K562 (cell line): ENCODE measurements at regions not wholly inside any gene's neighbourhood (a gene's known extent, or its start where the extent isn't known, plus 50 kb on each side); places are given as distances from the start of the nearest gene placed in this dataset.
A peak's percentile ranks its signal among the peaks of the same experiment; 100 is the strongest.

Source experiments
- ARNT ChIP-seq, 2 experiments: fragments of 450-650 bp; IDR thresholded peaks; 2 replicates each; pipeline ENCODE4 v1.6.1; 2016; ENCODE audit warnings: mild to moderate bottlenecking in 1 of 2
- CC2D1A ChIP-seq: fragments of 450-650 bp; IDR thresholded peaks from 2 replicates; pipeline ENCODE4 v1.6.1; 2017; ENCODE audit warnings: mild to moderate bottlenecking
- CREB1 ChIP-seq, 2 experiments: sonication (generic) in 1 of 2; formaldehyde crosslinking in 1 of 2; IDR thresholded peaks; 2 replicates each; pipeline versions ENCODE4 v1.6.1 to v1.8.0; 2012 to 2022; ENCODE audit warnings: inconsistent platforms in 1 of 2, mild to moderate bottlenecking in 1 of 2, missing genetic modification reagents in 1 of 2, moderate library complexity in 1 of 2
- CTBP1 ChIP-seq: fragments of 450-650 bp; IDR thresholded peaks from 2 replicates; pipeline ENCODE4 v1.6.1; 2016; ENCODE audit warnings: borderline replicate concordance
- DPF2 ChIP-seq: fragments of 450-650 bp; IDR thresholded peaks from 2 replicates; pipeline ENCODE4 v1.6.1; 2016
- ESRRA ChIP-seq: fragments of 450-650 bp; IDR thresholded peaks from 2 replicates; pipeline ENCODE4 v1.6.1; 2014; ENCODE audit warnings: low read depth, mild to moderate bottlenecking, moderate library complexity, borderline replicate concordance
- GABPA ChIP-seq: fragments of 200-800 bp; sonication (Bioruptor generic); conservative IDR thresholded peaks from 2 replicates; pipeline ENCODE4 v1.6.1; 2016; ENCODE audit warnings: low read depth, missing genetic modification characterization, missing compliant biosample characterization
- GATAD2B ChIP-seq: fragments of 450-650 bp; IDR thresholded peaks from 2 replicates; pipeline ENCODE4 v1.6.1; 2017; ENCODE audit warnings: mild to moderate bottlenecking, borderline replicate concordance
- KDM1A ChIP-seq, 2 experiments: fragments of 450-650 bp; IDR thresholded peaks; 2 replicates each; pipeline ENCODE4 v1.6.1; 2016; ENCODE audit warnings: mild to moderate bottlenecking in 2 of 2
- KLF16 ChIP-seq: IDR thresholded peaks from 2 replicates; pipeline ENCODE4 v1.6.1; 2016; ENCODE audit warnings: antibody characterized with exemption
- KLF6 ChIP-seq: fragments of 250-450 bp; sonication (Bioruptor Pico); IDR thresholded peaks from 2 replicates; pipeline ENCODE4 v1.4.0; 2020; ENCODE audit warnings: mild to moderate bottlenecking, moderate library complexity, borderline replicate concordance
- LEF1 ChIP-seq: fragments of 450-650 bp; IDR thresholded peaks from 2 replicates; pipeline ENCODE4 v1.6.1; 2016; ENCODE audit warnings: mild to moderate bottlenecking
- MEIS2 ChIP-seq: fragments of 450-650 bp; IDR thresholded peaks from 2 replicates; pipeline ENCODE4 v1.6.1; 2014; ENCODE audit warnings: mild to moderate bottlenecking; ENCODE audit not compliant: partially characterized antibody
- NBN ChIP-seq: fragments of 450-650 bp; IDR thresholded peaks from 2 replicates; pipeline ENCODE4 v1.6.1; 2016; ENCODE audit warnings: low read depth, mild to moderate bottlenecking
- NCOA1 ChIP-seq: fragments of 450-650 bp; IDR thresholded peaks from 2 replicates; pipeline ENCODE4 v1.6.1; 2016; ENCODE audit warnings: low read depth
- NCOA2 ChIP-seq, 2 experiments: fragments of 450-650 bp; IDR thresholded peaks; 2 replicates each; pipeline ENCODE4 v1.6.1; 2018; ENCODE audit warnings: mild to moderate bottlenecking in 2 of 2, moderate library complexity in 1 of 2; ENCODE audit not compliant: partially characterized antibody in 2 of 2
- PCBP1 ChIP-seq: fragments of 200-400 bp; formaldehyde crosslinking; IDR thresholded peaks from 2 replicates; pipeline ENCODE4 v1.6.1; 2018; ENCODE audit warnings: mild to moderate bottlenecking, low read depth, low read length; ENCODE audit not compliant: poor library complexity, severe bottlenecking
- POLR2AphosphoS5 ChIP-seq: IDR thresholded peaks from 2 replicates; pipeline ENCODE4 v1.6.1; 2011; ENCODE audit warnings: mild to moderate bottlenecking, low read depth, low read length, moderate library complexity; ENCODE audit not compliant: control insufficient read depth, insufficient read depth
- RAD21 ChIP-seq, 2 experiments: fragments of 250-450 bp in 1 of 2; fragments of 450-650 bp in 1 of 2; sonication (Bioruptor Pico) in 1 of 2; formaldehyde crosslinking in 1 of 2; IDR thresholded peaks in 1 of 2; conservative IDR thresholded peaks in 1 of 2; 2 replicates each; pipeline versions ENCODE4 v1.4.0 to v1.8.0; 2020 to 2022; ENCODE audit warnings: mild to moderate bottlenecking in 2 of 2, moderate library complexity in 1 of 2
- STAT5A ChIP-seq: IDR thresholded peaks from 2 replicates; pipeline ENCODE4 v1.6.1; 2012; ENCODE audit warnings: low read length, inconsistent platforms, borderline replicate concordance
- TBL1XR1 ChIP-seq, 2 experiments: IDR thresholded peaks; 2 replicates each; pipeline ENCODE4 v1.6.1; 2012; ENCODE audit warnings: improper control_type of control experiment in 2 of 2, low read length in 2 of 2, mild to moderate bottlenecking in 1 of 2
- THRAP3 ChIP-seq: fragments of 450-650 bp; IDR thresholded peaks from 2 replicates; pipeline ENCODE4 v1.6.1; 2016; ENCODE audit warnings: mild to moderate bottlenecking, inconsistent platforms, borderline replicate concordance
- ZFP36 ChIP-seq: fragments of 150-350 bp; IDR thresholded peaks from 2 replicates; pipeline ENCODE4 v1.6.1; 2018; ENCODE audit warnings: low read length, low read depth; ENCODE audit not compliant: partially characterized antibody
- ZSCAN32 ChIP-seq: fragments of 450-650 bp; formaldehyde crosslinking; IDR thresholded peaks from 2 replicates; pipeline ENCODE4 v1.4.0; 2020; ENCODE audit warnings: mild to moderate bottlenecking, moderate library complexity
- TF ChIP-seq, protein P1 (sequence below): fragments of 250-450 bp; sonication (Bioruptor Pico); IDR thresholded peaks from 2 replicates; pipeline ENCODE4 v1.5.0; 2021
- TF ChIP-seq, protein P2 (sequence below): fragments of 450-650 bp; IDR thresholded peaks from 2 replicates; pipeline ENCODE4 v1.6.1; 2016; ENCODE audit warnings: low read depth, mild to moderate bottlenecking, moderate library complexity
- TF ChIP-seq, protein P3 (sequence below), 2 experiments: fragments of 450-650 bp; conservative IDR thresholded peaks; 2 replicates each; pipeline ENCODE4 v1.6.1; 2017; ENCODE audit warnings: mild to moderate bottlenecking in 2 of 2, moderate library complexity in 2 of 2

DNA sequence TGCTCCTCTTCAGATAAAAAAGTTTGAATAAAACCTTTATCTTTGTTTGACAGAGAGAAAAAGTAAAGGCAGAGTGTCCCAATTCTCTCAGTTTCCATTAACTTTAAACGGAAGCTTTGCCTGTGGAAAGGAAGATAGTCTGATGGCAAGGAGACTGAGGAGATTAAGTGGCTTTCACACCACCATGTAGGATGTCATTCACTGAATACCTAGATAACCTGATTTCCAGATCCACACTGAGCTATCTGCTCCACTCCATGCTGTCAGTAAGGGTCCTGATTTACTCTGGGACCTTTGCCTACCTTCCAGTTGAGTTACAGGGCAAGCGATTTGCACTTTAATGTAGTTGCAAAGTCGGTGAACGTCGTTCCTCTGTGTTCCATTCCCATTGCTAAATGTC lies 233.4 kb upstream of the TBL1XR1 start (continued):
- TF ChIP-seq ARNT (IDR thresholded peaks at IDR 0.05) (peak; percentile 65 to 72; a peak in 2 of 4 replicates), PCBP1 (no peak), GABPA (tag) (no peak), KDM1A (IDR thresholded peaks at IDR 0.05) (peak; percentile 98 to 99), CTBP1 (no peak; the same call in 1 of the 2 replicates), POLR2AphosphoS5 (peak; percentile 85), CC2D1A (peak; percentile 88; the same call in 1 of the 2 replicates), KLF6 (no peak), ESRRA (no peak), LEF1 (no peak), NCOA1 (peak; percentile 29; the same call in 1 of the 2 replicates), DPF2 (peak; percentile 79), NCOA2 (IDR thresholded peaks at IDR 0.05; ENCODE audit: partially characterized antibody in 2 of 2) (peak in 1 of 2 experiments; percentile 44), MEIS2 (peak; percentile 59), ZSCAN32 (CRISPR knock-in tag) (no peak), KLF16 (peak; percentile 90), GATAD2B (0 out of 2 replicates have a peak, but pooled peaks have one; percentile 23), CREB1 (IDR thresholded peaks at IDR 0.05) (peak; percentile 50; the same call in 1 of the 2 replicates), CREB1 (CRISPR knock-in tag; IDR thresholded peaks at IDR 0.05) (no peak), TBL1XR1 (IDR thresholded peaks at IDR 0.05; ENCODE audit: low read length in 2 of 2) (peak in 1 of 2 experiments; percentile 45; a peak in 2 of 4 replicates), NBN (no peak), THRAP3 (no peak), ZFP36 (no peak), STAT5A (peak; percentile 84), RAD21 (CRISPR knock-in tag; conservative IDR thresholded peaks at IDR 0.05 in 1 of 2, IDR thresholded peaks at IDR 0.05 in 1 of 2) (no peak)
- TF ChIP-seq, protein P1, sequence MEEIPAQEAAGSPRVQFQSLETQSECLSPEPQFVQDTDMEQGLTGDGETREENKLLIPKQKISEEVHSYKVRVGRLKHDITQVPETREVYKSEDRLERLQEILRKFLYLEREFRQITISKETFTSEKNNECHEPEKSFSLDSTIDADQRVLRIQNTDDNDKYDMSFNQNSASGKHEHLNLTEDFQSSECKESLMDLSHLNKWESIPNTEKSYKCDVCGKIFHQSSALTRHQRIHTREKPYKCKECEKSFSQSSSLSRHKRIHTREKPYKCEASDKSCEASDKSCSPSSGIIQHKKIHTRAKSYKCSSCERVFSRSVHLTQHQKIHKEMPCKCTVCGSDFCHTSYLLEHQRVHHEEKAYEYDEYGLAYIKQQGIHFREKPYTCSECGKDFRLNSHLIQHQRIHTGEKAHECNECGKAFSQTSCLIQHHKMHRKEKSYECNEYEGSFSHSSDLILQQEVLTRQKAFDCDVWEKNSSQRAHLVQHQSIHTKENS (CRISPR knock-in tag), result no peak
- TF ChIP-seq, protein P2, sequence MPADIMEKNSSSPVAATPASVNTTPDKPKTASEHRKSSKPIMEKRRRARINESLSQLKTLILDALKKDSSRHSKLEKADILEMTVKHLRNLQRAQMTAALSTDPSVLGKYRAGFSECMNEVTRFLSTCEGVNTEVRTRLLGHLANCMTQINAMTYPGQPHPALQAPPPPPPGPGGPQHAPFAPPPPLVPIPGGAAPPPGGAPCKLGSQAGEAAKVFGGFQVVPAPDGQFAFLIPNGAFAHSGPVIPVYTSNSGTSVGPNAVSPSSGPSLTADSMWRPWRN, result 0 out of 2 replicates have a peak, but pooled peaks have one; percentile 36
- TF ChIP-seq, protein P3, sequence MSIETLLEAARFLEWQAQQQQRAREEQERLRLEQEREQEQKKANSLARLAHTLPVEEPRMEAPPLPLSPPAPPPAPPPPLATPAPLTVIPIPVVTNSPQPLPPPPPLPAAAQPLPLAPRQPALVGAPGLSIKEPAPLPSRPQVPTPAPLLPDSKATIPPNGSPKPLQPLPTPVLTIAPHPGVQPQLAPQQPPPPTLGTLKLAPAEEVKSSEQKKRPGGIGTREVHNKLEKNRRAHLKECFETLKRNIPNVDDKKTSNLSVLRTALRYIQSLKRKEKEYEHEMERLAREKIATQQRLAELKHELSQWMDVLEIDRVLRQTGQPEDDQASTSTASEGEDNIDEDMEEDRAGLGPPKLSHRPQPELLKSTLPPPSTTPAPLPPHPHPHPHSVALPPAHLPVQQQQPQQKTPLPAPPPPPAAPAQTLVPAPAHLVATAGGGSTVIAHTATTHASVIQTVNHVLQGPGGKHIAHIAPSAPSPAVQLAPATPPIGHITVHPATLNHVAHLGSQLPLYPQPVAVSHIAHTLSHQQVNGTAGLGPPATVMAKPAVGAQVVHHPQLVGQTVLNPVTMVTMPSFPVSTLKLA (conservative IDR thresholded peaks at IDR 0.05), result 0 out of 4 replicates have a peak, but pooled peaks of 1 of the 2 experiments have one; percentile 34
